GM23248 (cell line): ENCODE measurements at regions not wholly inside any gene's neighbourhood (a gene's known extent, or its start where the extent isn't known, plus 50 kb on each side); places are given as distances from the start of the nearest gene placed in this dataset.

Experiments
- EZH2 ChIP-seq: fragments of 200-600 bp; sonication (generic); IDR thresholded peaks from 2 replicates; pipeline ENCODE4 v1.6.1; 2018; ENCODE audit warnings: antibody characterized with exemption, mild to moderate bottlenecking; ENCODE audit not compliant: insufficient read depth, poor library complexity, severe bottlenecking
- EZH2phosphoT487 ChIP-seq: fragments of 200-600 bp; sonication (generic); IDR thresholded peaks from 2 replicates; pipeline ENCODE4 v1.6.1; 2018; ENCODE audit warnings: antibody characterized with exemption, moderate library complexity, mild to moderate bottlenecking, low read depth; ENCODE audit not compliant: insufficient read depth

GRCh38 chr7:21996641-21997040 is 50.9 kb upstream of the CDCA7L start:
- TF ChIP-seq EZH2: no peak
- no peak for TF ChIP-seq EZH2phosphoT487
